H1 (cell line): ENCODE measurements at regions not wholly inside any gene's neighbourhood (a gene's known extent, or its start where the extent isn't known, plus 50 kb on each side); places are given as distances from the start of the nearest gene placed in this dataset.

Experiments used
- CREB1 ChIP-seq: IDR thresholded peaks from 2 replicates; pipeline ENCODE4 v1.6.1; 2012; ENCODE audit warnings: inconsistent platforms
- CTCF ChIP-seq, 3 experiments: IDR thresholded peaks; 1 replicate in 2 of 3; 2 replicates in 1 of 3; pipeline versions ENCODE4 v1.5.1 to v1.6.1; 2011; ENCODE audit warnings: low read length in 3 of 3, mild to moderate bottlenecking in 3 of 3, inconsistent platforms in 2 of 3, low read depth in 1 of 3, moderate library complexity in 1 of 3; ENCODE audit not compliant: insufficient read depth in 1 of 3; ENCODE audit errors: control extremely low read depth in 1 of 3
- EZH2 ChIP-seq: fragments of 200-600 bp; sonication (generic); IDR thresholded peaks from 2 replicates; pipeline ENCODE4 v1.7.1; 2012; ENCODE audit warnings: low read depth, mild to moderate bottlenecking, moderate library complexity, low read length, inconsistent platforms; ENCODE audit not compliant: severe bottlenecking
- POLR2A ChIP-seq, 2 experiments: IDR thresholded peaks; 1 replicate in 1 of 2; 2 replicates in 1 of 2; pipeline ENCODE4 v1.6.1; 2011; ENCODE audit warnings: low read depth in 2 of 2, low read length in 2 of 2, mild to moderate bottlenecking in 2 of 2; ENCODE audit errors: control extremely low read depth in 1 of 2

DNA sequence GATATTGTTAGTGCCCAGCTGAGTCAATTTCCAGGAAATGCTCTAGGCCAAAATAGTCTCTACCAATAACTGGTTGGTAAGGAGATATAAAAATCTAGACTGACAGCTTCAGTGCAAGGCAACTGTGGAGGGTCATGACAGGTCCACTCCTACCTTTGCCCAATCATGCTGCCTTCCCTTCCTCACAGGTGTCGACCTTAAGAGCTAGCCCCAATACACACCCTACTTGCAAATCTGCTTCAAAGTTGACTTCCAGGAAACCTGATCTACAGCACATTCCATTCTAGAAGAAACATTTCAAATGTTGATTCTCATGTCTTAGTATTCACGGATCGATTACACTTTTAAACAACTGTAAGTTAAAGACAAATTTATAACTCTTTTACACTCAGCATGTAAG lies 1455.5 kb downstream of the TECRL start:
- TF ChIP-seq CREB1 = no peak
- TF ChIP-seq CTCF (IDR thresholded peaks at IDR 0.05; ENCODE audit: control extremely low read depth in 1 of 3, insufficient read depth in 1 of 3, low read depth in 1 of 3, low read length in 3 of 3) = no peak
- no peak for TF ChIP-seq EZH2
- no peak for TF ChIP-seq POLR2A (IDR thresholded peaks at IDR 0.05; ENCODE audit: control extremely low read depth in 1 of 2, low read depth in 2 of 2, low read length in 2 of 2)
